Panc1 (cell line): ENCODE measurements at regions not wholly inside any gene's neighbourhood (a gene's known extent, or its start where the extent isn't known, plus 50 kb on each side); places are given as distances from the start of the nearest gene placed in this dataset.

Experiments used
- ATAC-seq: fragments of 200-7000 bp; cut with Tn5 transposase; 2 replicates; pipeline ENCODE4 v1.9.1; 2020; ENCODE audit warnings: mild to moderate bottlenecking, moderate library complexity
- BruUV-seq: library from RNA; stranded (reverse); fragments of 400-500 nt; replicated peaks from 2 replicates; lab custom pipeline; 2021; lab: Mats Ljungman, UMichigan
- CTCF ChIA-PET: fragments of 300-600 bp; sonication (Branson Sonifier 250); formaldehyde crosslinking; loops from one replicate; lab custom pipeline; 2022; ENCODE audit warnings: antibody characterized with exemption; lab: Charles Lee
- POLR2A ChIA-PET: fragments of 300-600 bp; sonication (Branson Sonifier 250); formaldehyde crosslinking; loops from one replicate; lab custom pipeline; 2022; ENCODE audit warnings: antibody characterized with exemption; lab: Charles Lee
- DNase-seq: peaks from one replicate; pipeline ENCODE4 v3.0.0-alpha.2; 2010; ENCODE audit warnings: low read depth, low spot score
- H3K27ac ChIP-seq: 2 replicates; pipeline ENCODE4 v1.5.1; 2011; ENCODE audit warnings: mild to moderate bottlenecking, low read length, inconsistent platforms
- H3K27me3 ChIP-seq: fragments of 200-500 bp; sonication (Bioruptor generic); 2 replicates; pipeline ENCODE4 v1.6.0; 2014; ENCODE audit warnings: low read length, inconsistent platforms; ENCODE audit not compliant: control insufficient read depth, insufficient read depth
- H3K36me3 ChIP-seq: fragments of 200-500 bp; sonication (Bioruptor generic); 2 replicates; pipeline ENCODE4 v1.5.1; 2014; ENCODE audit warnings: inconsistent platforms, mild to moderate bottlenecking, low read length, moderate library complexity; ENCODE audit not compliant: control insufficient read depth, insufficient read depth
- H3K4me1 ChIP-seq: 2 replicates; pipeline ENCODE4 v1.5.1; 2011; ENCODE audit warnings: inconsistent platforms, mild to moderate bottlenecking, low read length, moderate library complexity; ENCODE audit not compliant: control insufficient read depth, insufficient read depth
- H3K4me3 ChIP-seq, 2 experiments: 2 replicates each; pipeline ENCODE4 v1.5.1; 2011 to 2012; ENCODE audit warnings: low read depth in 2 of 2, low read length in 2 of 2, mild to moderate bottlenecking in 2 of 2, inconsistent platforms in 1 of 2, moderate library complexity in 1 of 2
- H3K9me3 ChIP-seq: fragments of 200-500 bp; sonication (Bioruptor generic); 2 replicates; pipeline ENCODE4 v1.5.1; 2014; ENCODE audit warnings: low read depth, mild to moderate bottlenecking, inconsistent platforms, low read length, moderate library complexity; ENCODE audit not compliant: control insufficient read depth, insufficient read depth
- CTCF ChIP-seq: fragments of 450-650 bp; IDR thresholded peaks from 2 replicates; pipeline ENCODE4 v1.5.1; 2017; ENCODE audit warnings: mild to moderate bottlenecking
- POLR2AphosphoS5 ChIP-seq: IDR thresholded peaks from 2 replicates; pipeline ENCODE4 v1.6.1; 2012; ENCODE audit warnings: mild to moderate bottlenecking, low read depth, low read length, moderate library complexity
- REST ChIP-seq, 2 experiments: IDR thresholded peaks; 2 replicates each; pipeline ENCODE4 v1.6.1; 2011 to 2012; ENCODE audit warnings: low read depth in 2 of 2, control low read depth in 1 of 2, low read length in 1 of 2, mild to moderate bottlenecking in 1 of 2, moderate library complexity in 1 of 2; ENCODE audit not compliant: insufficient read depth in 1 of 2
- SIN3A ChIP-seq: IDR thresholded peaks from 2 replicates; pipeline ENCODE4 v1.6.1; 2012; ENCODE audit warnings: low read depth, mild to moderate bottlenecking, low read length, moderate library complexity, borderline replicate concordance; ENCODE audit not compliant: insufficient read depth
- TCF7L2 ChIP-seq: IDR thresholded peaks from 2 replicates; pipeline ENCODE4 v1.6.1; 2011; ENCODE audit warnings: mild to moderate bottlenecking, low read depth, low read length, inconsistent platforms
- in situ Hi-C: cut with HindIII; loops from 2 replicates; pipeline ENCODE4 v1.10.0; 2016; ENCODE audit warnings: low sequenced_read_pairs, low pct_unique_long_range_greater_than_20kb
- intact Hi-C: fragments of 100-400 bp; cut with micrococcal nuclease; formaldehyde crosslinking; loops from one replicate; pipeline ENCODE4 v1.10.0; 2022; ENCODE audit not compliant: unreplicated experiment

DNA sequence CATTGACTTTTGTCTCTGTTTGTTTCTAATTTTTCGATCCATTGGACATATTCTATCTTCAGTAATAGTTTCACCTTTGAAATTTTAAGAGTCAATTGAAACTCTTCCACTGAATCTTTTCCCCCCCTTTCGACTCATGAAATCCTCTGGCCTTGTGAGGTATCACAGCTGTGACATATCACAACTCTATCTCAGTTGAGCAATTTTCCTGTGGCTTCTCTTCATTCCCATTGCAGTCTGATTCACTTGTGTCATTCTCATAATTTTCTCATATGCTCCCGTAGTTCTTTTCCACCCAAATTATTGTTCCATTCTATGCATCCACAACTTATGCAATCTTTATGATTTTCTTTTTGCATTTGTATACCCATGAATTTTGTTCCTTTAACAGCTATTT, 261.6 kb downstream of the DACT1 start:
- BruUV-seq, result no TSS peak
- ChIA-PET CTCF (no interaction called here), POLR2A (no interaction called here)
- Histone ChIP-seq H3K4me3 (no peak overlapping the region), H3K9me3 (no peaks in the 10 kb centered on the region), H3K36me3 (no peaks in the 10 kb centered on the region), H3K4me1 (no peaks in the 10 kb centered on the region), H3K27ac (no peak overlapping the region), H3K27me3 (no peaks in the 10 kb centered on the region)
- ATAC-seq (no peak), DNase-seq (no peak)
- in situ Hi-C loops, result no loop called here
- no peak for TF ChIP-seq POLR2AphosphoS5
- no peak for TF ChIP-seq TCF7L2
- no peak for TF ChIP-seq CTCF
- no peak for TF ChIP-seq SIN3A
- TF ChIP-seq REST (IDR thresholded peaks at IDR 0.05; ENCODE audit: insufficient read depth in 1 of 2, low read depth in 2 of 2, low read length in 1 of 2), result no peak
- intact Hi-C loops, result no loop called here

DNA sequence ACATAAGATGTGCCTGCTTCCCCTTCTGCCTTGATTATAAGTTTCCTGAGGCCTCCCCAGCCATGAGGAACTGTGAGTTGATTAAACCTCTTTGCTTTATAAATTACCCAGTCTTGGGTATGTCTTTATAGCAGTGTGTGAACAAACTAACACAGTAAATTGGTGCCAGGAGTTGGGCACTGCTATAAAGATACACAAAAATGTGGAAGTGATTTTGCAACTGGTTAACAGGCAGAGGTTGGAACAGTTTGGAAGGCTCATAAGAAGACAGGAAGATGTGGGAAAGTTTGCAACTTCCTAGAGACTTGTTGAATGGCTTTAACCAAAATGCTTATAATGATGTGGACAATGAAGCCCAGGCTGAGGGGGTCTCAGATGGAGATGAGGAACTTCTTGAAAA, 264.1 kb downstream of the DACT1 start:
- CTCF ChIA-PET, result no interaction called here
- BruUV-seq, result no TSS peak
- H3K27ac ChIP-seq, result no peak overlapping the region
- POLR2A ChIA-PET, result no interaction called here
- in situ Hi-C loops, result no loop called here
- TF ChIP-seq SIN3A, result no peak
- no peak for TF ChIP-seq TCF7L2
- TF ChIP-seq POLR2AphosphoS5, result no peak
- no peak for TF ChIP-seq CTCF
- no peak for TF ChIP-seq REST (IDR thresholded peaks at IDR 0.05; ENCODE audit: insufficient read depth in 1 of 2, low read depth in 2 of 2, low read length in 1 of 2)
- no peaks in the 10 kb centered on the region for H3K4me1 ChIP-seq
- no peak for DNase-seq
- H3K27me3 ChIP-seq, result no peaks in the 10 kb centered on the region
- H3K9me3 ChIP-seq, result no peaks in the 10 kb centered on the region
- H3K4me3 ChIP-seq, result no peak overlapping the region
- no peaks in the 10 kb centered on the region for H3K36me3 ChIP-seq
- intact Hi-C loops, result no loop called here
- ATAC-seq, result no peak
